HFFc6 (cell line): ENCODE measurements at regions not wholly inside any gene's neighbourhood (a gene's known extent, or its start where the extent isn't known, plus 50 kb on each side); places are given as distances from the start of the nearest gene placed in this dataset.

Source experiments
- DNase-seq: peaks from one replicate; pipeline ENCODE4 v3.0.0-alpha.2; 2018
- H3K27ac Mint-ChIP-seq: 2 replicates; pipeline ENCODE4 v1.8.0; 2020; ENCODE audit warnings: mild to moderate bottlenecking, mixed read lengths
- H3K27me3 Mint-ChIP-seq: 2 replicates; pipeline ENCODE4 v1.8.0; 2021; ENCODE audit warnings: mild to moderate bottlenecking, moderate library complexity, mixed read lengths; ENCODE audit not compliant: insufficient read depth
- H3K36me3 Mint-ChIP-seq: 2 replicates; pipeline ENCODE4 v1.8.0; 2021; ENCODE audit warnings: low read depth, mixed read lengths
- H3K4me1 Mint-ChIP-seq: 2 replicates; pipeline ENCODE4 v1.8.0; 2020; ENCODE audit warnings: low read depth, mixed read lengths
- H3K4me3 Mint-ChIP-seq: 2 replicates; pipeline ENCODE4 v1.8.0; 2020; ENCODE audit warnings: mild to moderate bottlenecking, moderate library complexity, mixed read lengths
- H3K9me3 Mint-ChIP-seq: 2 replicates; pipeline ENCODE4 v1.8.0; 2020; ENCODE audit warnings: mild to moderate bottlenecking, mixed read lengths
- CTCF ChIP-seq: fragments of 200-600 bp; sonication (generic); IDR thresholded peaks from 2 replicates; pipeline ENCODE4 v1.5.0; 2021; ENCODE audit warnings: antibody characterized with exemption, mild to moderate bottlenecking

- H3K27me3 Mint-ChIP-seq = no peaks in the 10 kb centered on the region; the same call in 1 of the 2 replicates
- no peak for DNase-seq
- no peak overlapping the region for H3K4me3 Mint-ChIP-seq
- no peak for TF ChIP-seq CTCF
- H3K36me3 Mint-ChIP-seq = no peaks in the 10 kb centered on the region
- H3K27ac Mint-ChIP-seq = no peak overlapping the region
- no peaks in the 10 kb centered on the region; the same call in 1 of the 2 replicates for H3K4me1 Mint-ChIP-seq
- H3K9me3 Mint-ChIP-seq = no peaks in the 10 kb centered on the region
Measured at GRCh38 chr10:106182542-106182941, 982.0 kb downstream of the SORCS1 start.

DNA sequence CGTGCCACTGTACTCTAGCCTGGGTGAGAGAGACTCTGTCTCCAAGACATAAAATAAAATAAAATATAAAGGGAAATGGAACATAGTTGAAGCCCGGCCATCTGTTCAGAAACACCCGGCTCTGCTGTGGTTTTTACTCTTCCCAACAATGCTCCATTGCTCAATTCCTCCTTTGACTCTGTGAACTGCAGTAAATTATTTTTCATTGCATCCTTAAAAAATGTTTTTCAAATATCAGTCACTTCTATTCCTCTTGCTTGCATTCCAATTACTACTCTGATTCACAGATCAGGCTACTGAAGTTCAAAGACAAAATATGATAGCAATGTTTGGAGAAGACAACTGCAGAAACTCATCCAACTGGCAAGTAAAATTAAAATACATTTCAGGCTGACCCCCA, 983.0 kb downstream of the SORCS1 start:
- Mint-ChIP-seq H3K9me3 (no peaks in the 10 kb centered on the region), H3K4me1 (no peaks in the 10 kb centered on the region; the same call in 1 of the 2 replicates), H3K36me3 (no peaks in the 10 kb centered on the region), H3K27me3 (no peaks in the 10 kb centered on the region; the same call in 1 of the 2 replicates), H3K4me3 (no peak overlapping the region), H3K27ac (no peak overlapping the region)
- TF ChIP-seq CTCF = no peak
- DNase-seq = peak; percentile 15

GRCh38 chr10:106179430-106179829, 985.1 kb downstream of the SORCS1 start:
- H3K27me3 Mint-ChIP-seq = no peaks in the 10 kb centered on the region
- no peak overlapping the region for H3K27ac Mint-ChIP-seq
- no peak for DNase-seq
- H3K4me3 Mint-ChIP-seq = no peak overlapping the region
- H3K4me1 Mint-ChIP-seq = no peaks in the 10 kb centered on the region; the same call in 1 of the 2 replicates
- no peaks in the 10 kb centered on the region for H3K9me3 Mint-ChIP-seq
- TF ChIP-seq CTCF = no peak
- no peaks in the 10 kb centered on the region for H3K36me3 Mint-ChIP-seq

DNA sequence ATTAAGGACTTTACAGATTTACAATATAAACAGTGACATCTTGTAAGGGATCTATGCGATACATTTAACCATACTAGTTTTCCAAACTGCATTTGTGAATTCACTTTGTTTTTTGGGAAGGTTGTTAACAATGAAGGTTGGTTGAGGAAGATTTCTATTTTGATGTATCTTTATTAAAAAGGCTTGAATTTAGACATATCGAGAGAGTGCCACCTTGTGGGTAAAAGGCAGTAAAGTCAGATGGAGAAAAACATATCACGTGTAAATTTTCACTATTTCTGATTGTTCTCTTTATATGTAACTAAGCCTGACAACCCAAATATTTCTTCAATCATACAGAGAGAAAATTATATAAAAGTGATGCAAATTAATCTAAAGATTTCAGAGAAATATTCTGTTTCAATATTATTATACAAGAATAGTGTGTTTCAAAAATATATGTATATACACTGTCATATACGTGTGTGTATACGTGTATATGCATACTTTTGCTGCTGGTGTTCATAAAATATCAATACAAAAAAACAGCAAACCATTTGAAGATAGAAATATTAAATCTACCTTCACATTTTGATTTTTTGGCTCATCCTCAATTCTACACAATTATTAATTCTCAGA, 988.6 kb downstream of the SORCS1 start:
- Mint-ChIP-seq H3K36me3 (no peaks in the 10 kb centered on the region), H3K4me1 (no peaks in the 10 kb centered on the region), H3K27ac (no peak overlapping the region), H3K27me3 (no peaks in the 10 kb centered on the region), H3K9me3 (no peaks in the 10 kb centered on the region), H3K4me3 (no peak overlapping the region)
- no peak for DNase-seq
- TF ChIP-seq CTCF = peak; percentile 78

DNA sequence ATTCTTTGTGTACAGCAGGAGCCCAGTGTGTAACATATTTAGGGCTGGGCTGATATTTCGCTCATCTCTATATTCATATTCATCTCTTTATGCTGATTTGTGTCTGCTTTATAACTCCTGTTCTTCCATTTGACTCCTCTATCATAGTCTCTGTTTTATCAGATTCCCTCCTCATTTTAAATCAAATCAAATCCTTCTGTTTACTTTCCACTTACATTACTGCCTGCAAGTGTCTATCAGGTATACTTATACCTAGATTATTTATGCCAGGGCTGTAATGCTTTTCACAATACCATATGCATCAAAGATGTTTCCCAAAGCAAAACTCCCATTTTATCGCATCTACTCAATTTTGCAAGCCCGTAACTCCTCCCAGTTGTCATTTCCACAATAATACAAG, 990.7 kb downstream of the SORCS1 start:
- H3K4me3 Mint-ChIP-seq = no peak overlapping the region
- no peaks in the 10 kb centered on the region for H3K36me3 Mint-ChIP-seq
- no peak for DNase-seq
- no peaks in the 10 kb centered on the region for H3K27me3 Mint-ChIP-seq
- no peaks in the 10 kb centered on the region for H3K4me1 Mint-ChIP-seq
- H3K27ac Mint-ChIP-seq = no peak overlapping the region
- no peaks in the 10 kb centered on the region for H3K9me3 Mint-ChIP-seq
- no peak for TF ChIP-seq CTCF
